GM23338 (cell line): ENCODE measurements at regions not wholly inside any gene's neighbourhood (a gene's known extent, or its start where the extent isn't known, plus 50 kb on each side); places are given as distances from the start of the nearest gene placed in this dataset.

Experiments
- ATAC-seq: fragments of 200-7000 bp; cut with Tn5 transposase; 3 replicates; pipeline ENCODE4 v1.9.1; 2020
- DNase-seq: peaks from one replicate; pipeline ENCODE4 v3.0.0-alpha.2; 2015; ENCODE audit warnings: low spot score
- H2AFZ ChIP-seq: fragments of 200-600 bp; sonication (generic); 2 replicates; pipeline ENCODE4 v1.8.0; 2016; ENCODE audit warnings: antibody characterized with exemption, mild to moderate bottlenecking, moderate library complexity
- H3F3A ChIP-seq: fragments of 200-600 bp; sonication (generic); replicated peaks from 2 replicates; pipeline ENCODE4 v1.8.0; 2017; ENCODE audit warnings: antibody characterized with exemption, mixed run types, low read depth
- H3K27ac ChIP-seq: fragments of 200-600 bp; sonication (generic); 2 replicates; pipeline ENCODE4 v1.6.1; 2016; ENCODE audit warnings: low read depth
- H3K27me3 ChIP-seq: fragments of 200-600 bp; sonication (generic); 2 replicates; pipeline ENCODE4 v1.8.0; 2016; ENCODE audit warnings: mild to moderate bottlenecking, mixed run types, moderate library complexity; ENCODE audit not compliant: insufficient read depth
- H3K36me3 ChIP-seq: fragments of 200-600 bp; sonication (generic); 2 replicates; pipeline ENCODE4 v1.8.0; 2016; ENCODE audit warnings: mild to moderate bottlenecking; ENCODE audit not compliant: insufficient read depth
- H3K4me1 ChIP-seq: fragments of 200-600 bp; sonication (generic); 2 replicates; pipeline ENCODE4 v1.8.0; 2016; ENCODE audit warnings: mild to moderate bottlenecking, moderate library complexity; ENCODE audit not compliant: insufficient read depth
- H3K4me2 ChIP-seq: fragments of 200-600 bp; sonication (generic); 2 replicates; pipeline ENCODE4 v1.7.1; 2017; ENCODE audit warnings: mixed run types
- H3K4me3 ChIP-seq: fragments of 200-600 bp; sonication (generic); 2 replicates; pipeline ENCODE4 v1.6.1; 2016; ENCODE audit warnings: mixed run types
- H3K79me2 ChIP-seq: fragments of 200-600 bp; sonication (generic); replicated peaks from 2 replicates; pipeline ENCODE4 v1.8.0; 2017; ENCODE audit warnings: mild to moderate bottlenecking; ENCODE audit not compliant: insufficient read depth
- H3K9me2 ChIP-seq: fragments of 200-600 bp; sonication (generic); 2 replicates; pipeline ENCODE4 v1.8.0; 2017; ENCODE audit not compliant: insufficient read depth
- H4K20me1 ChIP-seq: fragments of 200-600 bp; sonication (generic); replicated peaks from 2 replicates; pipeline ENCODE4 v1.8.0; 2017; ENCODE audit warnings: mild to moderate bottlenecking; ENCODE audit not compliant: insufficient read depth
- H3K27ac Mint-ChIP-seq: 2 replicates; pipeline ENCODE4 v1.8.0; 2020; ENCODE audit warnings: inconsistent platforms, mild to moderate bottlenecking, moderate library complexity, mixed read lengths
- H3K27me3 Mint-ChIP-seq: 3 replicates; pipeline ENCODE4 v1.8.0; 2022; ENCODE audit warnings: low read depth, mild to moderate bottlenecking, moderate library complexity, mixed read lengths, inconsistent platforms; ENCODE audit not compliant: insufficient read depth, poor library complexity
- H3K36me3 Mint-ChIP-seq: 3 replicates; pipeline ENCODE4 v1.8.0; 2021; ENCODE audit warnings: low read depth, mild to moderate bottlenecking, inconsistent platforms, moderate library complexity, mixed read lengths
- H3K4me1 Mint-ChIP-seq: 3 replicates; pipeline ENCODE4 v1.8.0; 2020; ENCODE audit warnings: mild to moderate bottlenecking, inconsistent platforms, mixed read lengths
- H3K4me3 Mint-ChIP-seq: 3 replicates; pipeline ENCODE4 v1.8.0; 2021; ENCODE audit warnings: moderate library complexity, mild to moderate bottlenecking, inconsistent platforms, mixed read lengths
- H3K9me3 Mint-ChIP-seq: 3 replicates; pipeline ENCODE4 v1.8.0; 2020; ENCODE audit warnings: moderate library complexity, mild to moderate bottlenecking, inconsistent platforms, mixed read lengths
- CREB1 ChIP-seq: fragments of 250-450 bp; sonication (Bioruptor Pico); IDR thresholded peaks from 2 replicates; pipeline ENCODE4 v1.5.0; 2020; ENCODE audit warnings: low read depth, mild to moderate bottlenecking, moderate library complexity
- EZH2 ChIP-seq: fragments of 200-600 bp; sonication (generic); IDR thresholded peaks from one replicate; pipeline ENCODE4 v1.8.0; 2017; ENCODE audit warnings: antibody characterized with exemption, mild to moderate bottlenecking, low read depth; ENCODE audit not compliant: unreplicated experiment
- JUNB ChIP-seq: IDR thresholded peaks from one replicate; pipeline ENCODE4 v1.6.1; 2016; ENCODE audit warnings: antibody characterized with exemption; ENCODE audit not compliant: unreplicated experiment
- NANOG ChIP-seq: IDR thresholded peaks from 2 replicates; pipeline ENCODE4 v1.6.1; 2016; ENCODE audit warnings: antibody characterized with exemption, borderline replicate concordance
- POLR2AphosphoS5 ChIP-seq: IDR thresholded peaks from 2 replicates; pipeline ENCODE4 v1.6.1; 2016; ENCODE audit warnings: antibody characterized with exemption, low read depth
- STAT1 ChIP-seq: IDR thresholded peaks from one replicate; pipeline ENCODE4 v1.6.1; 2016; ENCODE audit warnings: antibody characterized with exemption; ENCODE audit not compliant: unreplicated experiment
- ZNF114 ChIP-seq: fragments of 250-450 bp; sonication (Bioruptor Pico); IDR thresholded peaks from 2 replicates; pipeline ENCODE4 v1.5.0; 2020; ENCODE audit warnings: mild to moderate bottlenecking, moderate library complexity
- ZNF331 ChIP-seq: fragments of 250-450 bp; sonication (Bioruptor Pico); IDR thresholded peaks from 2 replicates; pipeline ENCODE4 v1.5.0; 2020; ENCODE audit warnings: low read depth, mild to moderate bottlenecking, moderate library complexity
- TF ChIP-seq, protein P1 (sequence below), 2 experiments: fragments of 200-600 bp in 1 of 2; sonication (generic) in 1 of 2; conservative IDR thresholded peaks; 2 replicates each; pipeline versions ENCODE4 v1.5.1 to v1.6.1; 2016 to 2017; ENCODE audit warnings: antibody characterized with exemption in 2 of 2, low read depth in 2 of 2, mild to moderate bottlenecking in 2 of 2, moderate library complexity in 1 of 2
- TF ChIP-seq, protein P2 (sequence below): IDR thresholded peaks from 2 replicates; pipeline ENCODE4 v1.6.1; 2016; ENCODE audit warnings: antibody characterized with exemption
- TF ChIP-seq, protein P3 (sequence below): IDR thresholded peaks from one replicate; pipeline ENCODE4 v1.6.1; 2018; ENCODE audit warnings: antibody characterized with exemption; ENCODE audit not compliant: unreplicated experiment

DNA sequence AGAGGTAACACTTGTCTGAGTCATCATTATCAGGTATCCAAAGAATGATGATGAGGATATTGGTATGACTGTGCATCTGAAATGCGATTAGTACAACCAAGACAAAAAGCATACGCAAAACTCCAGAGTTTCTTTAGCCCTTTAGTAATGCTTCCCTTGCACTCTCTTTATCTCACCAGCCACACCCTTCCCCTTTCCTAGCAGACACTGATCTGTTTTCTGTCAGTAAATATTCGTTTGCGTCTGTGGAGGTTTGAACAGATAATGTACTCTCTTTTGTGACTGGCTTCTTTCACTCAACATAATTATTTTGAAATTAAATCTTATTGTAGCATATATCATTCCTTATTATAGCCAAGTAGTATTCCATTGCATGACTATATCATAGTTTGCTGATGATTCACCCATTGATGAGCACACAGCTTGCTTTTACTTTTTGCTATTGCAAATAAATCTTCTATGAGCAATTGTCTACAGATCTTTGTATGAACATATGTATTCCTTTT, 775.7 kb downstream of the SLC6A15 start (continued):
- TF ChIP-seq, protein P1, sequence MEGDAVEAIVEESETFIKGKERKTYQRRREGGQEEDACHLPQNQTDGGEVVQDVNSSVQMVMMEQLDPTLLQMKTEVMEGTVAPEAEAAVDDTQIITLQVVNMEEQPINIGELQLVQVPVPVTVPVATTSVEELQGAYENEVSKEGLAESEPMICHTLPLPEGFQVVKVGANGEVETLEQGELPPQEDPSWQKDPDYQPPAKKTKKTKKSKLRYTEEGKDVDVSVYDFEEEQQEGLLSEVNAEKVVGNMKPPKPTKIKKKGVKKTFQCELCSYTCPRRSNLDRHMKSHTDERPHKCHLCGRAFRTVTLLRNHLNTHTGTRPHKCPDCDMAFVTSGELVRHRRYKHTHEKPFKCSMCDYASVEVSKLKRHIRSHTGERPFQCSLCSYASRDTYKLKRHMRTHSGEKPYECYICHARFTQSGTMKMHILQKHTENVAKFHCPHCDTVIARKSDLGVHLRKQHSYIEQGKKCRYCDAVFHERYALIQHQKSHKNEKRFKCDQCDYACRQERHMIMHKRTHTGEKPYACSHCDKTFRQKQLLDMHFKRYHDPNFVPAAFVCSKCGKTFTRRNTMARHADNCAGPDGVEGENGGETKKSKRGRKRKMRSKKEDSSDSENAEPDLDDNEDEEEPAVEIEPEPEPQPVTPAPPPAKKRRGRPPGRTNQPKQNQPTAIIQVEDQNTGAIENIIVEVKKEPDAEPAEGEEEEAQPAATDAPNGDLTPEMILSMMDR (conservative IDR thresholded peaks at IDR 0.05; ENCODE audit: low read depth in 2 of 2), result no peak
- TF ChIP-seq EZH2 (no peak), NANOG (no peak), STAT1 (no peak), POLR2AphosphoS5 (no peak)
- TF ChIP-seq, protein P2, sequence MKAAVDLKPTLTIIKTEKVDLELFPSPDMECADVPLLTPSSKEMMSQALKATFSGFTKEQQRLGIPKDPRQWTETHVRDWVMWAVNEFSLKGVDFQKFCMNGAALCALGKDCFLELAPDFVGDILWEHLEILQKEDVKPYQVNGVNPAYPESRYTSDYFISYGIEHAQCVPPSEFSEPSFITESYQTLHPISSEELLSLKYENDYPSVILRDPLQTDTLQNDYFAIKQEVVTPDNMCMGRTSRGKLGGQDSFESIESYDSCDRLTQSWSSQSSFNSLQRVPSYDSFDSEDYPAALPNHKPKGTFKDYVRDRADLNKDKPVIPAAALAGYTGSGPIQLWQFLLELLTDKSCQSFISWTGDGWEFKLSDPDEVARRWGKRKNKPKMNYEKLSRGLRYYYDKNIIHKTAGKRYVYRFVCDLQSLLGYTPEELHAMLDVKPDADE, result no peak

DNA sequence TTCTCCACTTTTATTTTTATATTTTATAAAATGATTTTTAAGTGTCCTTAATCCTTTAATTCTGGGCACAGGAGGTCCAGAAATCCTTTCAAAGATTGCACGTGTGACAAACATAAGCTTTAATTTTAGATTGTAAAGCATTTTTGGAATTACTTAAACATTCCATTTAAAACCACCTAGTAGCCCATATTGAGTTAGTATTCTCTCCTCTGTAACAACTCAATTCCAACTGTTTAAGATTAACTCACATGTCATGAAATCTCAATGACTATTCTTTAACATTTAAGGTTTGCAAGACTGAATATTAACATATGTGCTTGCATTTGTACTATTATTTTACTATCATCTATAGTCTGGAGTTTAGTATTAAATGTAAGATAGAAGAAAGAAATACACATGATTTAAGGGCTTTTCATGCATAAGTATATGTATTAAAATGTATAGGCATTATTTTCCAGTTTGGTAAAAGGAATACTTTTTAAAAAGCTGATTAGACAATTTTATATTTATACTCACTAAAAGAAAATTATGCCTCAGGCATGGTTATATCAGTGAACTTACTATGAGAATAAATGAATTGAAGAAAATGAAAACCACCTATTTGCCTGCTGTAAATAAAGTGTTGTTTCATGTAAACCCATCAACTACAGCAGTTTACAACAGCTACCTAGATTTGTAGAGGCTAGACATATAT, 776.9 kb downstream of the SLC6A15 start:
- Histone ChIP-seq H3K4me2 (no peak overlapping the region), H3K4me1 (no peaks in the 10 kb centered on the region), H3K4me3 (no peak overlapping the region), H4K20me1 (no peaks in the 10 kb centered on the region), H3K27ac (no peak overlapping the region), H3K9me2 (no peaks in the 10 kb centered on the region), H3K79me2 (no peaks in the 10 kb centered on the region), H3F3A (no peaks in the 10 kb centered on the region), H3K27me3 (no peaks in the 10 kb centered on the region), H3K36me3 (no peaks in the 10 kb centered on the region), H2AFZ (no peak overlapping the region)
- no peaks in the 10 kb centered on the region for H3K27me3 Mint-ChIP-seq
- ATAC-seq (no peak), DNase-seq (no peak)
- H3K36me3 Mint-ChIP-seq, result no peaks in the 10 kb centered on the region
- no peaks in the 10 kb centered on the region for H3K9me3 Mint-ChIP-seq
- no peaks in the 10 kb centered on the region for H3K4me1 Mint-ChIP-seq
- H3K4me3 Mint-ChIP-seq, result no peak overlapping the region
- no peak overlapping the region for H3K27ac Mint-ChIP-seq
- TF ChIP-seq NANOG (no peak), POLR2AphosphoS5 (no peak), ZNF114 (CRISPR knock-in tag) (no peak), CREB1 (CRISPR knock-in tag) (no peak), ZNF331 (CRISPR knock-in tag) (no peak), JUNB (no peak)
- TF ChIP-seq, protein P3, sequence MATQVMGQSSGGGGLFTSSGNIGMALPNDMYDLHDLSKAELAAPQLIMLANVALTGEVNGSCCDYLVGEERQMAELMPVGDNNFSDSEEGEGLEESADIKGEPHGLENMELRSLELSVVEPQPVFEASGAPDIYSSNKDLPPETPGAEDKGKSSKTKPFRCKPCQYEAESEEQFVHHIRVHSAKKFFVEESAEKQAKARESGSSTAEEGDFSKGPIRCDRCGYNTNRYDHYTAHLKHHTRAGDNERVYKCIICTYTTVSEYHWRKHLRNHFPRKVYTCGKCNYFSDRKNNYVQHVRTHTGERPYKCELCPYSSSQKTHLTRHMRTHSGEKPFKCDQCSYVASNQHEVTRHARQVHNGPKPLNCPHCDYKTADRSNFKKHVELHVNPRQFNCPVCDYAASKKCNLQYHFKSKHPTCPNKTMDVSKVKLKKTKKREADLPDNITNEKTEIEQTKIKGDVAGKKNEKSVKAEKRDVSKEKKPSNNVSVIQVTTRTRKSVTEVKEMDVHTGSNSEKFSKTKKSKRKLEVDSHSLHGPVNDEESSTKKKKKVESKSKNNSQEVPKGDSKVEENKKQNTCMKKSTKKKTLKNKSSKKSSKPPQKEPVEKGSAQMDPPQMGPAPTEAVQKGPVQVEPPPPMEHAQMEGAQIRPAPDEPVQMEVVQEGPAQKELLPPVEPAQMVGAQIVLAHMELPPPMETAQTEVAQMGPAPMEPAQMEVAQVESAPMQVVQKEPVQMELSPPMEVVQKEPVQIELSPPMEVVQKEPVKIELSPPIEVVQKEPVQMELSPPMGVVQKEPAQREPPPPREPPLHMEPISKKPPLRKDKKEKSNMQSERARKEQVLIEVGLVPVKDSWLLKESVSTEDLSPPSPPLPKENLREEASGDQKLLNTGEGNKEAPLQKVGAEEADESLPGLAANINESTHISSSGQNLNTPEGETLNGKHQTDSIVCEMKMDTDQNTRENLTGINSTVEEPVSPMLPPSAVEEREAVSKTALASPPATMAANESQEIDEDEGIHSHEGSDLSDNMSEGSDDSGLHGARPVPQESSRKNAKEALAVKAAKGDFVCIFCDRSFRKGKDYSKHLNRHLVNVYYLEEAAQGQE, result no peak
- TF ChIP-seq, protein P2, result no peak
